Activated naive CD8-positive, alpha-beta T cell treated with anti-CD3 and anti-CD28 coated beads for 36 hours (primary cell): ENCODE measurements at regions not wholly inside any gene's neighbourhood (a gene's known extent, or its start where the extent isn't known, plus 50 kb on each side); places are given as distances from the start of the nearest gene placed in this dataset.

Experiments
- DNase-seq: peaks from one replicate; pipeline ENCODE4 v3.0.0; 2021
- H3K27ac Mint-ChIP-seq: one replicate; pipeline ENCODE4 v1.8.0; 2022; ENCODE audit warnings: mild to moderate bottlenecking, moderate library complexity, mixed read lengths
- H3K27me3 Mint-ChIP-seq: one replicate; pipeline ENCODE4 v1.8.0; 2022; ENCODE audit warnings: mild to moderate bottlenecking, mixed read lengths
- H3K36me3 Mint-ChIP-seq: one replicate; pipeline ENCODE4 v1.8.0; 2021; ENCODE audit warnings: mild to moderate bottlenecking, mixed read lengths
- H3K4me1 Mint-ChIP-seq: one replicate; pipeline ENCODE4 v1.8.0; 2021; ENCODE audit warnings: mixed read lengths
- H3K4me3 Mint-ChIP-seq: one replicate; pipeline ENCODE4 v1.8.0; 2022; ENCODE audit warnings: mild to moderate bottlenecking, moderate library complexity, mixed read lengths
- H3K9me3 Mint-ChIP-seq: one replicate; pipeline ENCODE4 v1.8.0; 2022; ENCODE audit warnings: mixed read lengths

- H3K4me3 Mint-ChIP-seq = no peak overlapping the region
These were observed 365.0 kb downstream of the LTN1 start for GRCh38 chr21:28627691-28628090.

GRCh38 chr21:28627261-28627660 is 365.4 kb downstream of the LTN1 start:
- Mint-ChIP-seq H3K4me1 (peaks cover 7% of the 10 kb centered on the region), H3K36me3 (peaks cover 12% of the 10 kb centered on the region), H3K9me3 (no peaks in the 10 kb centered on the region), H3K4me3 (no peak overlapping the region), H3K27me3 (no peaks in the 10 kb centered on the region), H3K27ac (no peak overlapping the region)
- no peak for DNase-seq

More at GRCh38 chr21:28627691-28628090, 365.0 kb downstream of the LTN1 start:
- H3K27me3 Mint-ChIP-seq = no peaks in the 10 kb centered on the region
- H3K9me3 Mint-ChIP-seq = no peaks in the 10 kb centered on the region
- peaks cover 9% of the 10 kb centered on the region for H3K4me1 Mint-ChIP-seq
- H3K36me3 Mint-ChIP-seq = peaks cover 11% of the 10 kb centered on the region
- no peak overlapping the region for H3K27ac Mint-ChIP-seq
- no peak for DNase-seq

GRCh38 chr21:28624626-28625025 is 368.1 kb downstream of the LTN1 start:
- H3K36me3 Mint-ChIP-seq = peaks cover 17% of the 10 kb centered on the region
- no peaks in the 10 kb centered on the region for H3K27me3 Mint-ChIP-seq
- H3K27ac Mint-ChIP-seq = no peak overlapping the region
- H3K4me3 Mint-ChIP-seq = no peak overlapping the region
- peaks cover 5% of the 10 kb centered on the region for H3K9me3 Mint-ChIP-seq
- H3K4me1 Mint-ChIP-seq = peaks cover 7% of the 10 kb centered on the region
- no peak for DNase-seq

GRCh38 chr21:28617300-28617699 is 375.4 kb downstream of the LTN1 start:
- H3K4me3 Mint-ChIP-seq = no peak overlapping the region
- no peak for DNase-seq
- peaks cover 6% of the 10 kb centered on the region for H3K9me3 Mint-ChIP-seq
- no peaks in the 10 kb centered on the region for H3K4me1 Mint-ChIP-seq
- H3K36me3 Mint-ChIP-seq = peaks cover 6% of the 10 kb centered on the region
- H3K27ac Mint-ChIP-seq = no peak overlapping the region
- H3K27me3 Mint-ChIP-seq = no peaks in the 10 kb centered on the region

- no peaks in the 10 kb centered on the region for H3K27me3 Mint-ChIP-seq
- DNase-seq = no peak
- H3K4me1 Mint-ChIP-seq = no peaks in the 10 kb centered on the region
- no peak overlapping the region for H3K27ac Mint-ChIP-seq
- H3K9me3 Mint-ChIP-seq = peaks cover 4% of the 10 kb centered on the region
- peaks cover 4% of the 10 kb centered on the region for H3K36me3 Mint-ChIP-seq
- H3K4me3 Mint-ChIP-seq = no peak overlapping the region
These were observed 377.4 kb downstream of the LTN1 start for GRCh38 chr21:28615276-28615675.

GRCh38 chr21:28614791-28615190 is 377.9 kb downstream of the LTN1 start:
- H3K9me3 Mint-ChIP-seq = peaks cover 4% of the 10 kb centered on the region

GRCh38 chr21:28608646-28609045 is 384.0 kb downstream of the LTN1 start:
- Mint-ChIP-seq H3K27me3 (no peaks in the 10 kb centered on the region), H3K36me3 (peaks cover 27% of the 10 kb centered on the region), H3K27ac (no peak overlapping the region), H3K4me1 (peaks cover 19% of the 10 kb centered on the region), H3K9me3 (peaks cover 4% of the 10 kb centered on the region), H3K4me3 (no peak overlapping the region)
- no peak for DNase-seq

More at GRCh38 chr21:28614791-28615190, 377.9 kb downstream of the LTN1 start:
- H3K27me3 Mint-ChIP-seq = no peaks in the 10 kb centered on the region
- no peaks in the 10 kb centered on the region for H3K4me1 Mint-ChIP-seq
- DNase-seq = no peak
- no peak overlapping the region for H3K27ac Mint-ChIP-seq
- no peak overlapping the region for H3K4me3 Mint-ChIP-seq
- H3K36me3 Mint-ChIP-seq = peaks cover 6% of the 10 kb centered on the region

- H3K27ac Mint-ChIP-seq = no peak overlapping the region
- no peak for DNase-seq
- peaks cover 21% of the 10 kb centered on the region for H3K4me1 Mint-ChIP-seq
- peaks cover 27% of the 10 kb centered on the region for H3K36me3 Mint-ChIP-seq
- H3K9me3 Mint-ChIP-seq = peaks cover 4% of the 10 kb centered on the region
- H3K4me3 Mint-ChIP-seq = no peak overlapping the region
- H3K27me3 Mint-ChIP-seq = no peaks in the 10 kb centered on the region
These were observed 385.1 kb downstream of the LTN1 start for GRCh38 chr21:28607545-28607944.

GRCh38 chr21:28604946-28605537 is 387.6 kb downstream of the LTN1 start:
- no peaks in the 10 kb centered on the region for H3K27me3 Mint-ChIP-seq
- H3K27ac Mint-ChIP-seq = no peak overlapping the region
- peaks cover 21% of the 10 kb centered on the region for H3K4me1 Mint-ChIP-seq
- H3K9me3 Mint-ChIP-seq = peaks cover 12% of the 10 kb centered on the region
- no peak overlapping the region for H3K4me3 Mint-ChIP-seq
- DNase-seq = no peak
- H3K36me3 Mint-ChIP-seq = peaks cover 34% of the 10 kb centered on the region

GRCh38 chr21:28602546-28602945 is 390.1 kb downstream of the LTN1 start:
- H3K4me3 Mint-ChIP-seq = no peak overlapping the region
- H3K27ac Mint-ChIP-seq = no peak overlapping the region
- peaks cover 21% of the 10 kb centered on the region for H3K4me1 Mint-ChIP-seq
- peaks cover 12% of the 10 kb centered on the region for H3K9me3 Mint-ChIP-seq
- DNase-seq = no peak
- no peaks in the 10 kb centered on the region for H3K27me3 Mint-ChIP-seq
- H3K36me3 Mint-ChIP-seq = peaks cover 35% of the 10 kb centered on the region

DNA sequence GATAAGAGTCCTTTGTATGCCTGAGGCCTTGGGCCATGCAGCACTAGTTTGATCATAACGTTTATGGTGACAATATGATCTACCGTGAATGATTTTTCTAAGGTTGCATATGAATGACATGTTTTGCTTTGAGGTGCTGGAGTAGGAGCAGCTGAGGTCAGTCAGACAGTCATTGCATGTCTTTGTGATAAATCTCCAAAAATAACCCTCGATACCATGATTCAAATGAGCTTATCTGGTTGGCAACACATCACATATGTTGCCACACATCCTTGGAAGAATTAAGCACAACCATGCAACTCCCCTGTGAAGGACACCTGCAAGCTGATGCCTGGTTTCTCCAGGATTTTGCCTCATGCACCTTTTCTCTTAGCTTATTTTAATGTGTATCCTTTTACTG is 394.5 kb downstream of the LTN1 start:
- Mint-ChIP-seq H3K4me3 (no peak overlapping the region), H3K9me3 (peaks cover 12% of the 10 kb centered on the region), H3K4me1 (no peaks in the 10 kb centered on the region), H3K36me3 (peaks cover 26% of the 10 kb centered on the region), H3K27me3 (no peaks in the 10 kb centered on the region), H3K27ac (no peak overlapping the region)
- DNase-seq = no peak

- no peak overlapping the region for H3K4me3 Mint-ChIP-seq
- H3K27ac Mint-ChIP-seq = no peak overlapping the region
- no peaks in the 10 kb centered on the region for H3K4me1 Mint-ChIP-seq
- H3K27me3 Mint-ChIP-seq = no peaks in the 10 kb centered on the region
- H3K36me3 Mint-ChIP-seq = no peaks in the 10 kb centered on the region
- H3K9me3 Mint-ChIP-seq = no peaks in the 10 kb centered on the region
- no peak for DNase-seq
These were observed 400.3 kb downstream of the LTN1 start for GRCh38 chr21:28592205-28592865.

- H3K27me3 Mint-ChIP-seq = no peaks in the 10 kb centered on the region
- peaks cover 4% of the 10 kb centered on the region for H3K9me3 Mint-ChIP-seq
- DNase-seq = no peak
- no peaks in the 10 kb centered on the region for H3K4me1 Mint-ChIP-seq
- no peak overlapping the region for H3K27ac Mint-ChIP-seq
- H3K36me3 Mint-ChIP-seq = no peaks in the 10 kb centered on the region
- H3K4me3 Mint-ChIP-seq = no peak overlapping the region
These were observed 402.0 kb downstream of the LTN1 start for GRCh38 chr21:28590676-28591075.

DNA sequence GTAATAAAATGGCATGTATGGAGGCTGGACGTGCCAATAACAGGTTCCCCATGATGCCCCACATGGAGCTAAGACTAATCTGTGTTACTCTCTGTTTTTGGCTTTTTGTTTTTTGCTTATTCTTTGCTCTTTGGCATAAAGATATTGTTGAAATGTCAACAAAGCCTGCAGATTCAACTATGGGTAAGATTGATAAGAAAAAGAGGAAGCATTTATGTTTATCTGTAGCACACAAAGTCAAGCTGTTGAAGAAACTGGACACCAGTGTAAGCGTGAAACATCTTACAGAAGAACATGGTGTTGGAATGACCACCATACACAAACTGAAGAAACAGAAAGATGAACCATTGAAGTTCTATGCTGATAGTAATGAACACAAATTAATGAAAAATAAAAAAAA is 402.7 kb downstream of the LTN1 start:
- no peaks in the 10 kb centered on the region for H3K27me3 Mint-ChIP-seq
- H3K4me1 Mint-ChIP-seq = no peaks in the 10 kb centered on the region
- H3K36me3 Mint-ChIP-seq = no peaks in the 10 kb centered on the region
- peaks cover 7% of the 10 kb centered on the region for H3K9me3 Mint-ChIP-seq
- H3K27ac Mint-ChIP-seq = no peak overlapping the region
- no peak for DNase-seq
- H3K4me3 Mint-ChIP-seq = no peak overlapping the region

GRCh38 chr21:28588997-28589396 is 403.7 kb downstream of the LTN1 start:
- Mint-ChIP-seq H3K4me3 (no peak overlapping the region), H3K9me3 (peaks cover 7% of the 10 kb centered on the region), H3K4me1 (no peaks in the 10 kb centered on the region), H3K27ac (no peak overlapping the region), H3K27me3 (no peaks in the 10 kb centered on the region), H3K36me3 (no peaks in the 10 kb centered on the region)
- DNase-seq = no peak

DNA sequence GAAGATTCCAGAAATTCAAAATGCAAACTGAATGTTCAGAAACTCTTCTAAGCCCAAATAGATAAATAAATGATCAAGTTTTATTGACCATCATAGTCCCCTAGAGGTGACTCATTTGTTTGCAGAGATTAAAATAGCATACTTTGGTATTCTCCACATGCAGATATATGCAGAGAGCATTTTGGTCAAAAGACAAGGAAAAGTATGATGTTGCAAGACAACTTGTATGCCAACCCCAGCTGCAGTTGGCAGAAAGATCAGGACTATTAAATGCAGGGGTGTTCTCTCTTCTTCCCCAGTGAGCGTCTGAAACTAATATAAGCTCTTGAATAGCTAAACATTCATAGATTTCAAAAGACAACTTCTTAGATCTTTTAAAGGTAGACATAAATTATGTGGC is 404.9 kb downstream of the LTN1 start:
- DNase-seq = no peak
- H3K4me1 Mint-ChIP-seq = no peaks in the 10 kb centered on the region
- H3K27ac Mint-ChIP-seq = no peak overlapping the region
- H3K36me3 Mint-ChIP-seq = no peaks in the 10 kb centered on the region
- peaks cover 7% of the 10 kb centered on the region for H3K9me3 Mint-ChIP-seq
- H3K27me3 Mint-ChIP-seq = no peaks in the 10 kb centered on the region
- no peak overlapping the region for H3K4me3 Mint-ChIP-seq
